ENCODE measurements at regions not wholly inside any gene's neighbourhood (a gene's known extent, or its start where the extent isn't known, plus 50 kb on each side); places are given as distances from the start of the nearest gene placed in this dataset.
"Not testable (repeated sequence)": the region's sequence is repeated elsewhere in the genome, so short reads cannot be mapped to it uniquely, and the experiment has no call there.

- DNase-seq (ENCODE audit: low read depth in 3 of 3) = no peak
Observed at GRCh38 chr2:14047491-14047890, 585.0 kb upstream of the LRATD1 start.

GRCh38 chr2:14051401-14051800 lies 581.1 kb upstream of the LRATD1 start:
- DNase-seq (ENCODE audit: low read depth in 3 of 3) = no peak

DNA sequence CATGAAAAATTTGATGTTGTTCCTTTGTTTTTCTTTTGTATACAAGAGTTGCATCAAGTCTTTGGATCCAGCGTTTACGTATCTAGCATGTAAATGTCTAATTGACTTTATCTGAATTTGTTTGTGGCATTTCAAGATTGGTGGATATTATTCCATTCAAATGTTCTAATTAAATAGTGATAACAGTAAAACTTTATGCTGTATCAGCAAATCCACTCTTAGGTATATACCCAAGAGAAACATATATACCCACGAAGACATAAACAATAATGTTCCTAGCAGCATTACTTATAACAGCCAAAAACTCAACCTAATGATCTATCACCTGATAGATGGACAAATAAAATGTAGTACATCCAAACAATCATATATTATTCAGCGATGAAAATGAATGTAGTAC lies 579.4 kb upstream of the LRATD1 start:
- no peak for DNase-seq (ENCODE audit: low read depth in 3 of 3)

DNA sequence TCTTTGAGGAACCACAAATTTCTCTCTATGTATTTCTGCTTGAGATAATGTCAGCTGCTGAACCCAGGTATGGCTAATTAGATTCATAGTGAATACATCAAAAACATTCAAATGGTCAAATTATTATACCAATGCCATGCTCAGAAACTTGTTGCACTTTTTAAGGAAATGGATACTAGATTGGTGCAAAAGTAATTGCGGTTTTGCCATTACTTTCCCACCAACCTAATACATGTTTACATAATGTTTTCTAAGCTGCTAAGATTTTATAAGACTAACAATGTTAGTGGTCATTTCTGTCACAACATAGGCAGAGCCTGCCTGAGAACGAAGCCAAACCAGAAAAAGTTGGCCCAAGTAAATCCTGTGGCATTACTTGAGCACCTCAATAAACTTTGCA lies 568.2 kb upstream of the LRATD1 start:
- no peak for DNase-seq (ENCODE audit: low read depth in 3 of 3)

- no peak for DNase-seq (ENCODE audit: low read depth in 3 of 3)
Observed at GRCh38 chr2:14072338-14072737, 560.2 kb upstream of the LRATD1 start.

DNA sequence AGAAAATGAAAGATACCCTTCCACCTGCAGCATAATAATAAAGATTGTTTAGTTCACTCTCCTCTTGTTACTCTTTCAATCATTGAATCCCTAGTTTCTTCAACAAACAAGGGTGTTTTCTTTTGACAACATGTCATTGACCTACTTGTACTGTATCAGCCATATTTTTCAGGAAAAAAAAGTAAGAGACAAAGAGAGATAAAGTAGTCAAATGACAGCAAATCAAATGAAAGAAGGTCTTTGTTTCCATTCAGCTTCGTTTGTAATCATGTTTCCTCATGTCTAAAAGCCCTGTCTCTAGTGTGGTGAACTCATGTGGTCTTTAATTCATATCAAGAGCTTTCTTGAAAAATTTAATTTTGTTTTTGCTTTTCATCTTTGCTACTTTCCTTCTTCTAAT lies 557.8 kb upstream of the LRATD1 start:
- DNase-seq (ENCODE audit: low read depth in 3 of 3) = no peak

- DNase-seq (ENCODE audit: low read depth in 3 of 3) = no peak
Observed at GRCh38 chr2:14079576-14079975, 552.9 kb upstream of the LRATD1 start.

- DNase-seq (ENCODE audit: low read depth in 3 of 3) = no peak
Observed at GRCh38 chr2:14081521-14081920, 551.0 kb upstream of the LRATD1 start.

DNA sequence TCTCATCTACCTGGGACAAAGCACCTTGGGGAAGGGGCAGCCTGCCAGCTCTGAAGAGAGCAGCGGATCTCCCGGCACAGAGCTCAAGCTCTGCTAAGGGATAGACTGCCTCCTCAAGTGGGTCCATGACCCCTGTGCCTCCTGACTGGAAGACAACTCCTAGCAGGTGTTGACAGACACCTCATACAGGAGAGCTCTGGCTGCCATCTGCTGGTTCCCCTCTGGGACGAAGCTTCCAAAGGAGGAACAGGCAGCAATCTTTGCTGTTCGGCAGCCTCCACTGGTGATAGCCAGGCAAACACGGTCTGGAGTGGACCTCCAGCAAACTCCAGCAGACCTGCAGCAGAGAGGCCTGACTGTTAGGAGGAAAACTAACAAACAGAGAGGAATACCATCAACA lies 549.9 kb upstream of the LRATD1 start:
- DNase-seq (ENCODE audit: low read depth in 3 of 3) = no peak

DNA sequence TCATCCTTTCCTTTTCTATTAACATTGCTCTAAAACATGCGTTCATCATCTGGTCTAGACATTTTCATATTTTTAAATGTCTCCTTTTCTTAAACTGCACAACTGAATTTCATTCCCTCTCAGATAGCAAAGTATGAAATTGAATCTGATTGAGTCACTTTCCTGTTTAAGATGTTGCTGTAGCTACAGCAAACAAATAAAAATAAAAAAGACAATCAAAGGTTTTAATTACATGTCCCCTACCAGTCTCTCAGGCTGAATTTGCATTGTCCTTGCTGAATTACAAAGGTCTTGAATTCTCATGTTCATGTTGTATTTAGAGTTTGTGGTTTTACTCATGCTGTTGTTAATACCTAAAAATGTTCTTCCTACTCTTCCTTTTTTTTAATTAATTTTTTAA lies 537.9 kb upstream of the LRATD1 start:
- no peak for DNase-seq (ENCODE audit: low read depth in 3 of 3)

DNA sequence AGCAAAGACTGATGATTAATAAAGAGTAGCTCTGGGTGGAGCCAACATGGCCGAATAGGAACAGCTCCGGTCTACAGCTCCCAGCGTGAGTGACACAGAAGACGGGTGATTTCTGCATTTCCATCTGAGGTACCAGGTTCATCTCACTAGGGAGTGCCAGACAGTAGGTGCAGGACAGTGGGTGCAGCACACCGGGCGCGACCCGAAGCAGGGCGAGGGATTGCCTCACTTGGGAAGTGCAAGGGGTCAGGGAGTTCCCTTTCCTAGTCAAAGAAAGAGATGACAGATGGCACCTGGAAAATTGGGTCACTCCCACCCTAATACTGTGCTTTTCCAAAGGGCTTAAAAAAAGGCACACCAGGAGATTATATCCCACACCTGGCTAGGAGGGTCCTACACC lies 533.4 kb upstream of the LRATD1 start:
- not testable (repeated sequence) for DNase-seq (ENCODE audit: low read depth in 3 of 3)

GRCh38 chr2:14114275-14114674 lies 518.2 kb upstream of the LRATD1 start:
- DNase-seq (ENCODE audit: low read depth in 3 of 3) = no peak

DNA sequence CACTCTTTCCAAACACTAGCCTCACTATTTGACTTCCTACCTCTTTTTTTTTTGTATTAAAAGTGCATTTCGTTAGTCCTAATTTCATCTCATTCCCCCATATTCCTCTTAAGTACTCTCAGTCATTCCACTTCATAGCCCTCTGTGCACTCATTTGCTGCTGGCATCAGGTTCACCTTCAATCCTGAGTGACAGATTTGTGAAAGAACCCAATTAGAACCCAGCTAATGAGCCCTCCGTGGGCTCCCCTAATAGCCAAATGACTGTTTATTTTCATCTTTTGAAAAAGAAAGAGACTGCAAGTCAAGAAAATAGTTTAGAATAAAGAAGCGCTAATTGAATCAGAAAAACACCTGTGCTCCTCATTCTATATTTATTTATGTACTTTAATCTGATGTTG lies 512.1 kb upstream of the LRATD1 start:
- no peak for DNase-seq (ENCODE audit: low read depth in 3 of 3)

- DNase-seq (ENCODE audit: low read depth in 3 of 3) = no peak
Observed at GRCh38 chr2:14123436-14124103, 508.9 kb upstream of the LRATD1 start.

- no peak for DNase-seq (ENCODE audit: low read depth in 3 of 3)
Observed at GRCh38 chr2:14125624-14126293, 506.8 kb upstream of the LRATD1 start.

DNA sequence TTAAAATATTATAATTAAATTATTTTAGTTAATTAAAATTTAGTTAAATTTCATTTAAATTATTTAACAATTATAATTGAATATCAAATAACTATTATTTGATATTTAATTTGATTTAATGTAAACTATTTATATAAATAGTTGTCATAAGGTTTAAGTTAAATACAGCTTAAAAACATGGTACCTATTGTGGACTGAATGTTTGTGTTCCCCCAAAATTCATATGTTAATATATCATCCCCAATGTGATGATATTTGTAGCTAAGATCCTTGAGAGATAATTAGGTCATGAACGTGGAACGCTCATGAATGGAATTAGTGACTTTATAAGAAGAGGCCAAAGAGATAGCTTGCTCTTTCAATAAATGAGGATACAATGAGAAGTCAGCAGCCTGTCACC lies 505.7 kb upstream of the LRATD1 start:
- no peak for DNase-seq (ENCODE audit: low read depth in 3 of 3)

DNA sequence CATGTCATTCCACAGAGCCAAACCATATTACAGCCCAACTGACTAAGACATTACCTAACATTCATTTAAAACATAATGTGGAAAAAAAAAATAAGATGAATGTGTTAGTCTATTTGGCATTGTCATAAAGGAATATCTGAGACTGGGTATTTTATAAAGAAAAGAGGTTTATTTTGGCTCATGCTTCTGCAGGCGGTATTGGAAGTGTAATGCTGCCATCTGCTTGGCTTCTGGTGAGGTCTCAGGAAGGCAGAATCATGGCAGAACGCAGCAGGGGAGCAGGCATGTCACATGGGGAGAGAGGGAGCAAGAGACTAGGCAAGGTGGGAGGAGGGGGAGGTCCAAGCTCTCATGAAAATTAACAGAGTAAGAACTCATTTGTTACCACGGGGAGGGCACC lies 504.8 kb upstream of the LRATD1 start:
- DNase-seq (ENCODE audit: low read depth in 3 of 3) = no peak

DNA sequence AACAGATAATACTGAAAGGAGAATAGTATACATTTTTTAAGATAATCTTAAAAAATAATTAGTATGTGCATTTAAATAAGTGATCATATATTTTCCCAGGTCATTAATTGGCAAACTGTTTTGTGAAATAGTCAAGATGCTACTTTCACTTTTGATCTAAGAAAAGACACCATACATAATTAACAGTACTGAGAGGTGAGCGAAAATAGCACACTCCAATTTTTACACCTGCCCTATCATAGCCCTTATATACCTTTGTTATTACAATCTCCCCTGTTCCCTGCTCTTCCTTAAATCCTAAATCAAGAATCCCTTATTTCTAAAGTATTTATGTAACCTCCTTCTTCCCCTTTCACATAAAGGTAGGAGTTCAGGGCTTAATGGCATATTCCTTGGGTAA lies 500.1 kb upstream of the LRATD1 start:
- no peak for DNase-seq (ENCODE audit: low read depth in 3 of 3)

GRCh38 chr2:14134771-14135170 lies 497.7 kb upstream of the LRATD1 start:
- no peak for DNase-seq (ENCODE audit: low read depth in 3 of 3)

GRCh38 chr2:14136030-14136429 lies 496.5 kb upstream of the LRATD1 start:
- DNase-seq (ENCODE audit: low read depth in 3 of 3) = no peak

- DNase-seq (ENCODE audit: low read depth in 3 of 3) = no peak
Observed at GRCh38 chr2:14137643-14138042, 494.9 kb upstream of the LRATD1 start.

- DNase-seq (ENCODE audit: low read depth in 3 of 3) = no peak
Observed at GRCh38 chr2:14140009-14140550, 492.4 kb upstream of the LRATD1 start.

DNA sequence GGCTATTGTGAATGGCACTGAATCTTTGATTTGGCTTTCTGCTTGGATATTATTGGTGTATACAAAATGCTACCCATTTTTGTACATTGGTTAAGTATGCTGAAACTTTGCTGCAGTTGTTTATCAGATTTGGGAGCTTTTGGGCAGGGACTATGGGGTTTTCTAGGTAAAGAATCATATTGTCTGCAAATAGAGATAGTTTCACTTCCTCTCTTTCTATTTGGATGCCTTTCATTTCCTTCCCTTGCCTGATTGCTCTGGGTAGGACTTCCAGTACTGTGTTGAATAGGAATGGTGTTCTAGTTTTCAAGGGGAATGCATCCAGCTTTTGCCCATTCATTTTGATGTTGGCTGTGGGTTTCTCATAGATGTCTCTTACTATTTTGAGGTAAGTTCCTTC lies 489.1 kb upstream of the LRATD1 start:
- DNase-seq (ENCODE audit: low read depth in 3 of 3) = no peak

DNA sequence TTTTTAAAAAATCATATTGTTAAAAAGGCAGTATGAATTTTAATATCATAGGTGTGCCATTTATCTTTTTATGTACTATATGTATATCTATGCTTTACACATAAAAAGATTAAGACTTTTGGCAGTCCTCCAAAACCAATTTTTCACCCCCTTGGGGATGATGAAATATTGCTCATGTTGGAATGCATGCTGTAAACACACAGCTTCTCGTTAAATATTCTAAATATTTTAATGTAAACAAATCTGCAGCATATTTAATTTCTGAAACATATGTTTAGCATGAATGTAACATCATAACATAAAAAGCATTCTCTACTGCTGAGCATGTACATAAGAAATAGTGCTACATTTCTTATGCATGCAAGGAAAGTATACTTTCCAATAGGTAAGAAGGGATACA lies 484.3 kb upstream of the LRATD1 start:
- no peak for DNase-seq (ENCODE audit: low read depth in 3 of 3)
